GM12872 (cell line): ENCODE measurements at regions not wholly inside any gene's neighbourhood (a gene's known extent, or its start where the extent isn't known, plus 50 kb on each side); places are given as distances from the start of the nearest gene placed in this dataset.

Source experiments
- TF ChIP-seq, protein P1 (sequence below): IDR thresholded peaks from 3 replicates; pipeline ENCODE4 v1.5.1; 2011; ENCODE audit warnings: low read depth, mild to moderate bottlenecking, low read length, moderate library complexity; ENCODE audit not compliant: insufficient read depth

DNA sequence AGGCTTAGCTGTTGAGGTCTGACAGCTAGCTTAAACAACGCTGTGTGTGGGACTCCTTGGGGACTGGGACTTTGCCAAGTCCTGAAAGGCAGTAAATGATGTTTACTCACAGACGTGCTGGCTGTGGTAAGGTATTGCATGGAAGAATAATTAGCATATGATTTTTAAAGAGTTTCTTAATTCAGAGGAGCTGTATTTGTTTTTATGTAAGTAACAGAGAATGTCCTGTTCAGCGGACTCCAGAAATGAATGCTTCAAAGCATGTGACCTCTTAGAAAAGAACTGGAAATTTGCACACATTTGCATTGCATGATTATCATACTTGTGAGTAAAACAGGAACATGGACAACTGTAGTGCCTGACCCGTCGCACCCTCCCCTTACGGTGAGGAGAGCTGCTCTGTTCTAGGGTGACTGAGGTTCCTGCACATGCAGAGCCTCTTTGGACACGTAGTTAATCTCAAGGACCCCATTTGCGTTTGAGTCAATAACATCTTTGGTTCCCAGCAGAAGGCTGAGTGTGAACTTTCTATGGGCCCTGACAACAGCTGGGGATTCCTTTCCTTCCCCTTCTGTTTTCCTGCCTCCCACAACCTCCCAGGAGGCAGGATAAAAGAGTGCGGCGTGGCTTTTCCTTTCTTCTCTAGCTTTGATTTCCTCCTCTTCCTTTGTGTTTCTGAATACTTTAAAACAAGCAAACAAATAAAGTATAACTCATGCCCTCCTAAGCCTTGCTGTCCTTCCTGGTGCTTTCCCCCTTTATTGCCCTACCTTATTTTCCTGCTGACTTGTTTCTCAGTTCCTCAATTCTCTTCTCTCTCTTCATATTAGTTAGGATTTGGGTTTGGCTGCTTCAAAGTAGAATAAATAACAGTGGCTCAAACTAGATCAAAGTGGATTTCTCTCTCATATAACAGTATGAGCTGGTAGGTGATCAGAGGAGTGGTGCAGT is 157.2 kb upstream of the CD180 start:
- TF ChIP-seq, protein P1, sequence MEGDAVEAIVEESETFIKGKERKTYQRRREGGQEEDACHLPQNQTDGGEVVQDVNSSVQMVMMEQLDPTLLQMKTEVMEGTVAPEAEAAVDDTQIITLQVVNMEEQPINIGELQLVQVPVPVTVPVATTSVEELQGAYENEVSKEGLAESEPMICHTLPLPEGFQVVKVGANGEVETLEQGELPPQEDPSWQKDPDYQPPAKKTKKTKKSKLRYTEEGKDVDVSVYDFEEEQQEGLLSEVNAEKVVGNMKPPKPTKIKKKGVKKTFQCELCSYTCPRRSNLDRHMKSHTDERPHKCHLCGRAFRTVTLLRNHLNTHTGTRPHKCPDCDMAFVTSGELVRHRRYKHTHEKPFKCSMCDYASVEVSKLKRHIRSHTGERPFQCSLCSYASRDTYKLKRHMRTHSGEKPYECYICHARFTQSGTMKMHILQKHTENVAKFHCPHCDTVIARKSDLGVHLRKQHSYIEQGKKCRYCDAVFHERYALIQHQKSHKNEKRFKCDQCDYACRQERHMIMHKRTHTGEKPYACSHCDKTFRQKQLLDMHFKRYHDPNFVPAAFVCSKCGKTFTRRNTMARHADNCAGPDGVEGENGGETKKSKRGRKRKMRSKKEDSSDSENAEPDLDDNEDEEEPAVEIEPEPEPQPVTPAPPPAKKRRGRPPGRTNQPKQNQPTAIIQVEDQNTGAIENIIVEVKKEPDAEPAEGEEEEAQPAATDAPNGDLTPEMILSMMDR, result no peak

DNA sequence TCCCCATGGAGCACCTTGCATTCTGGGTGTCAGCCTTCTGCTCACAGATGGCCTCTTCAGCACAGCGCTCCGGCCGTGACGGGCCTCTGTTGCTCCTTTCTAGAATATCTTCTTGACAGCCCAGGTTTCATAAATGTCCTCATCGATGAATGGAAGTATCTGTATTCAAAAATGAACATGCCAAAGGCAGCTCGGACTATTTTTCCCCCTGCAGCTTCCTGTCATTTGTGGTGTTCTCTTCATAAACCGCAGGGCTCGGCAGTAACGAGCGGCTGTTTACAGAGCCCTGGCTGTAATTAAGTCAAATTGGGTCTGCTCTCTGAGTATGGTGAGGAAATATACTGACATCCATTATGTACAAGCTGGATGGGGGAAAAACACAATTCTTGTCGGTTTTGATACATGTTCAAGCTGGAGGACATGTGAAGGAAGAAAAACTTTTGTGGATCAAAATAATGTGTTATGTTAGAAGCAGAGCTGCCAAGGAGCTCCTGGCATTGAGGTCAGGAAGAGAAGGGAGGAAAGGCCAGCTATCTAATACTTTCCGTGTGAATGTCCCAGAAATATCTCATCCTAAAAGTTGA is 154.1 kb upstream of the CD180 start:
- TF ChIP-seq, protein P1, result no peak

DNA sequence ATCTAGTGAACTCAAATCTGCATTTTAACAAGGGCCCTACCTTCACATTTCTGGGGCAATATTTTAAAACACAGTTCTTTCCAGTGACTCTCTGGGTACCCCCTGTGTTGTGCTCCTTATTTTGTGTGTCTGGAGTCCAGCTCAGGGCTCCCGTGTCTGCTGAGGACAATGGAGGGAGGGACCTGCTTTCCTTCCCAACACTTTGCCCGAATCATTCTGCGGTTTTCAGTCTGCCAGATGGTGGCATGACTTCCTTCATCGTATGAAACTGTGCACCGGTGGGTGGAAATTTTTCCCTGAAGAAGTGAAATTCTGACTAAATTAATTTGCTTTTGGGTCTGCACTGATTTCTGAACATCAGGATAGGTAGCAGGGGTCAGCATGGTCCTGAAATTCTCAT is 153.6 kb upstream of the CD180 start:
- TF ChIP-seq, protein P1, result no peak

DNA sequence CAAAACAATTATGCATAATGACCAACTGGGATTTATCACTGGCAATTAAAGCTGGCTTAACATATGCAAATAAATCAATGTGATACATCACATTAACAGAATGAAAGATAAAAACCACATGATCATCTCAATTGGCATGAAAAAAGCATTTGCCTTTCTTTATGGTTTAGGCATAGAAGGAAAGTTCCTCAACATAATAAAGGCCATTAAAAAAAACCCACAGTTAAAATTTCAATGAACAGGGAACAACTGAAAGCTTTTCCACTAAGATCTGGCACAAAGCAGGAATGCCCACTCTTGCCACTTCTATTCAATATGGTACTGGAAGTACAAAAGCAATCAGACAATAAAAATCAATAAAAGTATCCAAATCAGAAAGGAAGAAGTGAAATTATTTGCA is 151.2 kb upstream of the CD180 start:
- TF ChIP-seq, protein P1, result no peak

DNA sequence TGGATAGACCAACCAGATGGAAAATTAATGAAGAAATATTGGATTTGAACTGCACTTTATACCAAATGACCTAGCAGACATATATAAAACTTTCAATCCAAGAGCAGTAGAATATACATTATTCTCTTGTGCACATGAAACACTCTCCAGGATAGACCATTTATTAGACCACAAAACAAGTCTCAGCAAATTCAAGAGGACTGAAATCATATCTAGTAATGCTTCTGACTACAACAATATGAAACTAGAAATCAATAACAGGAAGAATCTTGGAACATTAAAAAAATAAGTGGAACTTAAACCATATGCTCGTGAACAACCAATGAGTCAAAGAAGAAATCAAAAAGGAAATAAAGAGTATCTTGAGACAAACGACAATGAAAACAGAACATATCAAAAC is 150.0 kb upstream of the CD180 start:
- TF ChIP-seq, protein P1, result no peak

DNA sequence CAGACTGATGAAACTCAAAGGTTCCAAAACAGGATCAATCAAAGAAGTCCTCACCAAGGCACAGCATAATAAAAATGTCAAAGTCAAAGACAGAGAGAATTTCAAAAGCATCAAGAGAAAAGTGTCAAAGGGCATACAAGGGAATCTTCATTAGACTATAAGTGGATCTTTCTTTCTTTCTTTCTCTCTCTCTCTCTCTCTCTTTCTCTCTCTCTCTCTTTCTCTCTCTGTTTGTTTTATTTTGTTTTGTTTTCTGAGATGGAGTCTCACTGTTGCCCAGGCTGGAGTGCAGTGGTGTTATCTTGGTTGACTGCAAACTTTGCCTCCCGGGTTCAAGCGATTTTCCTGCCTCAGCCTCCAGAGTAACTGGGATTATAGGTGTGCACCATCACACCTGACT is 148.3 kb upstream of the CD180 start:
- TF ChIP-seq, protein P1, result no peak

DNA sequence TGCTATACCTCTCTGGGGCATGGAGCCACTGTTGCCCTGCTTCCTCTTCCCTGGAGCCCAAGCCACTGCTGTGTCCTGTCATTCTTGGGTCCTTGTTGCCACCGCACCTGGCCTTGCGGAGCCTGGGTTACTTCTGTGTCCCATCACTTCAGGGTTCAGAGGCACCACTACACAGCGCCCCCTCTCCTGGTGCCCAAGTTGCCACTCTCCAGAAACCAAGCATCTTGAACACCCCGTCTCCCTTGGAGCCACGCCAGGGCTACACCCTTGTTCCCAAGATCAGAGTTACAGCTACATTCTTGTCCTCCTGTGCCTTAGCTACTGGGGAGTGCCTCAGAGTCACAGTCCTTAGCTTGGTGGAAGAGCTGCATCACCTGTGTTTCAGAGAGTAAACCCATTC is 147.2 kb upstream of the CD180 start:
- TF ChIP-seq, protein P1, result no peak
